Endodermal cell (in vitro differentiated cells): ENCODE measurements at regions not wholly inside any gene's neighbourhood (a gene's known extent, or its start where the extent isn't known, plus 50 kb on each side); places are given as distances from the start of the nearest gene placed in this dataset.

Experiments used
- DNase-seq: peaks from one replicate; pipeline ENCODE4 v3.0.0-alpha.2; 2017
- H3K27ac ChIP-seq: 2 replicates; pipeline ENCODE4 v1.5.1; 2013; ENCODE audit warnings: mild to moderate bottlenecking, low read depth, low read length, moderate library complexity
- H3K27me3 ChIP-seq: 2 replicates; pipeline ENCODE4 v1.6.1; 2013; ENCODE audit warnings: mild to moderate bottlenecking, low read length, moderate library complexity; ENCODE audit not compliant: insufficient read depth, control insufficient read depth, poor library complexity, severe bottlenecking
- H3K36me3 ChIP-seq: 2 replicates; pipeline ENCODE4 v1.7.0; 2013; ENCODE audit warnings: mild to moderate bottlenecking, low read length, moderate library complexity; ENCODE audit not compliant: control insufficient read depth, insufficient read depth
- H3K4me1 ChIP-seq: one replicate; pipeline ENCODE4 v1.7.0; 2013; ENCODE audit warnings: low read length; ENCODE audit not compliant: control insufficient read depth, insufficient read depth
- H3K4me3 ChIP-seq: 2 replicates; pipeline ENCODE4 v1.5.1; 2013; ENCODE audit warnings: mild to moderate bottlenecking, low read length, moderate library complexity
- H3K9ac ChIP-seq: 2 replicates; pipeline ENCODE4 v1.6.1; 2013; ENCODE audit warnings: mild to moderate bottlenecking, low read length, moderate library complexity; ENCODE audit not compliant: poor library complexity, severe bottlenecking; ENCODE audit errors: extremely low read depth
- H3K9me3 ChIP-seq: 2 replicates; pipeline ENCODE4 v1.6.1; 2013; ENCODE audit warnings: mild to moderate bottlenecking, low read length, moderate library complexity; ENCODE audit not compliant: control insufficient read depth
- H3K27ac Mint-ChIP-seq: 2 replicates; pipeline ENCODE4 v1.8.0; 2020; ENCODE audit warnings: mixed read lengths
- H3K27me3 Mint-ChIP-seq: 2 replicates; pipeline ENCODE4 v1.8.0; 2021; ENCODE audit warnings: mild to moderate bottlenecking, mixed read lengths; ENCODE audit not compliant: insufficient read depth
- H3K36me3 Mint-ChIP-seq: 2 replicates; pipeline ENCODE4 v1.8.0; 2020; ENCODE audit warnings: low read depth, mixed read lengths
- H3K4me1 Mint-ChIP-seq: 2 replicates; pipeline ENCODE4 v1.8.0; 2020; ENCODE audit warnings: mixed read lengths
- H3K4me3 Mint-ChIP-seq: 2 replicates; pipeline ENCODE4 v1.8.0; 2020; ENCODE audit warnings: mild to moderate bottlenecking, moderate library complexity, mixed read lengths
- H3K9me3 Mint-ChIP-seq: 2 replicates; pipeline ENCODE4 v1.8.0; 2020; ENCODE audit warnings: mild to moderate bottlenecking, mixed read lengths
- WGBS, 2 experiments: methylation state at CpG; one replicate each; pipeline versions ENCODE4 v1.1.5 to v1.1.7; 2013; ENCODE audit warnings: missing lambda C conversion rate in 2 of 2, mixed read lengths in 1 of 2; ENCODE audit not compliant: insufficient coverage in 1 of 2, insufficient read length in 1 of 2; 5-methylcytosine and 5-hydroxymethylcytosine counted together
- TF ChIP-seq, protein P1 (sequence below): fragments of 200-600 bp; sonication (generic); conservative IDR thresholded peaks from 2 replicates; pipeline ENCODE4 v1.5.0; 2021; ENCODE audit warnings: antibody characterized with exemption, mild to moderate bottlenecking

DNA sequence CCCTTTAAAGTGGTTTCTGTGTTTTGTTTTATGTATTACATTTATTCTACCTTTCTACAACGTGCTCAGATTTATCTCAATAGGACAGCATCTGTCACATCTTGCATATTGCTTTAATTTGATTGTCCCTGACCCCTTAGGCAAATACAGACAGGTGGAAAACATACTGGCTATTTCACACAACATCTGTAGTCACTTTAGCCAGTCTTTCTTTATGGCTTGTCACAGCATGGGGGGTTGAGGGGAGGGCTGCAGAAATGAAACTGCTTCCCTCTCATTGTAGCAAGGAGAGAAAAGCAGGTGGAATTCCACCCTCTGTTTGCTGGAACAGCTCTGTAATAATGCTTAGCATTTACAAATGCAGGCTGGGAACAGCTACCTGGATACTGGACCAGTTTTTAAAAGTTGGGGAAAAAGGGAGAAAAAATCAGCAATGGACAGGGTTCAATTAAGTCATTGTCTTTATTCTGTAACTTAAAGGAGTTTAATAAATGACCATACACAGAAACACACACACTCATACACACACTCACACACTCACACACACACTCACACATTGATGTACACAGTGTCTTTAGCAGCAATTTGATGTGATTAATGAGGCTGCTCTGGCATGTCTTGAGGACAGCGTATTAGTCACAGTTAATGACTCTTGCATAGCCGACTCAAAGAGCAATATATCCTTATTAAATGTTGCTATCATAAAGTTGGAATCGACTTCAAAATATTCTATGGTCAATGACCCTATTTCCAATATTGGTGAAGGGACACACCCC, 283.7 kb upstream of the GBE1 start:
- no peaks in the 10 kb centered on the region for H3K36me3 ChIP-seq
- Mint-ChIP-seq H3K4me3 (no peak overlapping the region), H3K36me3 (no peaks in the 10 kb centered on the region), H3K4me1 (no peaks in the 10 kb centered on the region), H3K27me3 (no peaks in the 10 kb centered on the region), H3K9me3 (no peaks in the 10 kb centered on the region), H3K27ac (no peak overlapping the region)
- H3K27me3 ChIP-seq = no peaks in the 10 kb centered on the region
- H3K4me1 ChIP-seq = no peaks in the 10 kb centered on the region
- no peak for DNase-seq
- WGBS, 2 experiments = 87% methylated on average over 4 of the region's 4 CpGs; no CpG with 5 or more reads in 1 of the 2 experiments
- TF ChIP-seq, protein P1, sequence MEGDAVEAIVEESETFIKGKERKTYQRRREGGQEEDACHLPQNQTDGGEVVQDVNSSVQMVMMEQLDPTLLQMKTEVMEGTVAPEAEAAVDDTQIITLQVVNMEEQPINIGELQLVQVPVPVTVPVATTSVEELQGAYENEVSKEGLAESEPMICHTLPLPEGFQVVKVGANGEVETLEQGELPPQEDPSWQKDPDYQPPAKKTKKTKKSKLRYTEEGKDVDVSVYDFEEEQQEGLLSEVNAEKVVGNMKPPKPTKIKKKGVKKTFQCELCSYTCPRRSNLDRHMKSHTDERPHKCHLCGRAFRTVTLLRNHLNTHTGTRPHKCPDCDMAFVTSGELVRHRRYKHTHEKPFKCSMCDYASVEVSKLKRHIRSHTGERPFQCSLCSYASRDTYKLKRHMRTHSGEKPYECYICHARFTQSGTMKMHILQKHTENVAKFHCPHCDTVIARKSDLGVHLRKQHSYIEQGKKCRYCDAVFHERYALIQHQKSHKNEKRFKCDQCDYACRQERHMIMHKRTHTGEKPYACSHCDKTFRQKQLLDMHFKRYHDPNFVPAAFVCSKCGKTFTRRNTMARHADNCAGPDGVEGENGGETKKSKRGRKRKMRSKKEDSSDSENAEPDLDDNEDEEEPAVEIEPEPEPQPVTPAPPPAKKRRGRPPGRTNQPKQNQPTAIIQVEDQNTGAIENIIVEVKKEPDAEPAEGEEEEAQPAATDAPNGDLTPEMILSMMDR = no peak
- no peak overlapping the region for H3K27ac ChIP-seq
- no peaks in the 10 kb centered on the region for H3K9me3 ChIP-seq
- no peak overlapping the region for H3K4me3 ChIP-seq
- no peak overlapping the region for H3K9ac ChIP-seq

DNA sequence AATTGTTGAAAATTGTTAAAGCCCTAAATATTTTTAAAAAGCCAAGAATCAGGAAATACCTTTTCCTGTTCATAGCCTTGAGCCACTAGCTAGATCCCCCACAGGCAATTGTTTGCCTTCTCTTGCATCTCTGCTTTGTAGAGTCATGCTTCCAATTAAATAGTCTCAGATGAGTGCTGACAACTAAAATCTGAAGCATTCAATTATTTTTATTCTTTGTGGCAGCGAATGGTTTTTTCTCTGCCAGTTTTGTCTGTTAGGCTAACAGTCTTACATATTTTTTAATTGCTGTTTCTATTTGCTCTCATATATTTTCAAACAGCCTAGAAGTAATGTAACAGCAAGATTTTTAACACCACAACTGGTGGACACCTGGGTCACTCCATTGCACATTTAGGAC, 277.1 kb upstream of the GBE1 start:
- no peak overlapping the region for H3K9ac ChIP-seq
- no peak overlapping the region for H3K4me3 Mint-ChIP-seq
- WGBS, 2 experiments = 88% methylated on average over 1 of the region's 1 CpG; no CpG with 5 or more reads in 1 of the 2 experiments
- TF ChIP-seq, protein P1 = no peak
- no peaks in the 10 kb centered on the region for H3K36me3 ChIP-seq
- no peaks in the 10 kb centered on the region for H3K4me1 Mint-ChIP-seq
- DNase-seq = no peak
- H3K27ac ChIP-seq = no peak overlapping the region
- no peak overlapping the region for H3K27ac Mint-ChIP-seq
- peaks cover 2% of the 10 kb centered on the region for H3K9me3 Mint-ChIP-seq
- no peaks in the 10 kb centered on the region for H3K27me3 Mint-ChIP-seq
- H3K9me3 ChIP-seq = no peaks in the 10 kb centered on the region
- H3K4me3 ChIP-seq = no peak overlapping the region
- H3K27me3 ChIP-seq = no peaks in the 10 kb centered on the region
- no peaks in the 10 kb centered on the region for H3K36me3 Mint-ChIP-seq
- H3K4me1 ChIP-seq = no peaks in the 10 kb centered on the region

DNA sequence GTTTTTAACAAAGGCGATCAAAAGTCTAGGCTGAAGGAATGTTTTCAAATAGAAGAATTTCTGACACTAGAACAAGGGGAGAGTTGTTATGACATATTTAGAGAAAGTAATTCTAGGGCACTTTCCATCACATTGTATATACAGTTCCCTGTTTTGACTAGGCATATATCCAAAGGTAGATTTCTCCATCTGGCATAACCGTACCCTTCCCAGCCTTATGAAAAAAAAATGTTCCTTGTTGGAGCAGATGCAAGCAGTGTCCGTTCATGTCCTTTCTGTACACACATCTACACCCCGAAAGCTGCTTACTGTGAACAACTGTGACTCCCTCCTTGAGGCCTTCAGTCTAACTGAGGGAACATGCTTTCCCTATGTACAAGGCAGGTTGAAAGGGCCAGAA, 271.7 kb upstream of the GBE1 start:
- TF ChIP-seq, protein P1 = no peak
- Mint-ChIP-seq H3K4me3 (no peak overlapping the region), H3K27me3 (no peaks in the 10 kb centered on the region)

More for the DNA sequence above, 271.7 kb upstream of the GBE1 start:
- H3K27me3 ChIP-seq = no peaks in the 10 kb centered on the region
- no peak overlapping the region for H3K9ac ChIP-seq
- Mint-ChIP-seq H3K4me1 (no peaks in the 10 kb centered on the region), H3K9me3 (no peaks in the 10 kb centered on the region), H3K27ac (no peak overlapping the region), H3K36me3 (no peaks in the 10 kb centered on the region)
- no peak overlapping the region for H3K27ac ChIP-seq
- H3K4me1 ChIP-seq = no peaks in the 10 kb centered on the region
- H3K4me3 ChIP-seq = no peak overlapping the region
- H3K36me3 ChIP-seq = no peaks in the 10 kb centered on the region
- 93 to 100% methylated on average over 3 to 4 of the region's 4 CpGs for WGBS, 2 experiments
- no peak for DNase-seq
- H3K9me3 ChIP-seq = no peaks in the 10 kb centered on the region
